ENCODE measurements at regions not wholly inside any gene's neighbourhood (a gene's known extent, or its start where the extent isn't known, plus 50 kb on each side); places are given as distances from the start of the nearest gene placed in this dataset.

- DNase-seq (ENCODE audit: low read depth): peak; percentile 5
- H3K4me3 ChIP-seq (ENCODE audit: low read length): no peak overlapping the region
- no peak for TF ChIP-seq CTCF (conservative IDR thresholded peaks at IDR 0.05; ENCODE audit: low read length)
Measured at GRCh38 chr4:124132161-124132560, 580.4 kb downstream of the ANKRD50 start.

GRCh38 chr4:124133753-124134152 lies 578.8 kb downstream of the ANKRD50 start:
- no peak overlapping the region for H3K4me3 ChIP-seq (ENCODE audit: low read length)
- no peak for DNase-seq (ENCODE audit: low read depth)
- TF ChIP-seq CTCF (conservative IDR thresholded peaks at IDR 0.05; ENCODE audit: low read length): no peak

DNA sequence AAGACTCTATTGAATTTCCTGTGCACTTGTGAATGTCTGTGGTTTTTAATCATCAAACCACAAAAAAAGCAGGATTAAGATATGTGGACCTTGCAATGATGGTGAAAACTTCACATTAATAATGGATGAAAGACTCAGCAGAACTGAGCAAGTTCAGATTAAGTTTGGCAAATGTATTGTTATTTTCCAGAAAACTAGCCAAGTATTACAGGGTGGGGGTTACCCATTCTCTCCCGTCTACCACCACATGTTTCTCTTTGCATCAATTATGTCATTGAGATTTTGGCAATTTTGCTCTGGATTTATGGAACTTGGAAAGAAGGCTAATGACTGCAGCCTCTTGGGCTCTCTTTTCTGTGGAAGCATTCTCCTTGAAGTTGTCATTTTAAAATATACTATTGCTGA lies 577.1 kb downstream of the ANKRD50 start:
- DNase-seq (ENCODE audit: low read depth): peak; percentile 37
- H3K4me3 ChIP-seq (ENCODE audit: low read length): no peak overlapping the region
- TF ChIP-seq CTCF (conservative IDR thresholded peaks at IDR 0.05; ENCODE audit: low read length): no peak

DNA sequence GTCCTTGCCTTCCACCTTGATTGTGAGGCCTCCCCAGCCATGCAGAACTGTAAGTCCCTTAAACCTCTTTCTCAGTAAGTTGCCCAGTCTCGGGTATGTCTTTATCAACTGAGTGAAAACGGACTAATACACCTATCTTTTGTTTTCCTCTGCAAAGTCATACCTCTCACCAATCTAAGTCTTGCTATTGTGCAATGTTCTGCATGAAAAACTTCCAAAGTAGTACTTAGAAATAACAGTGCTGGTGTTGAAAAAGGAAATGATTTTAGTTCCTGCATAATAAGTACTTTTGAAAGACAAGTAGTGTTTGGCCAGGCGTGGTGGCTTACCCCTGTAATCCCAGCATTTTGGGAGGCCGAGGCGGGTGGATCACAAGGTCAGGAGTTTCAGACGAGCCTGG lies 573.5 kb downstream of the ANKRD50 start:
- no peak for TF ChIP-seq CTCF (conservative IDR thresholded peaks at IDR 0.05; ENCODE audit: low read length)
- H3K4me3 ChIP-seq (ENCODE audit: low read length): no peak overlapping the region
- DNase-seq (ENCODE audit: low read depth): no peak

DNA sequence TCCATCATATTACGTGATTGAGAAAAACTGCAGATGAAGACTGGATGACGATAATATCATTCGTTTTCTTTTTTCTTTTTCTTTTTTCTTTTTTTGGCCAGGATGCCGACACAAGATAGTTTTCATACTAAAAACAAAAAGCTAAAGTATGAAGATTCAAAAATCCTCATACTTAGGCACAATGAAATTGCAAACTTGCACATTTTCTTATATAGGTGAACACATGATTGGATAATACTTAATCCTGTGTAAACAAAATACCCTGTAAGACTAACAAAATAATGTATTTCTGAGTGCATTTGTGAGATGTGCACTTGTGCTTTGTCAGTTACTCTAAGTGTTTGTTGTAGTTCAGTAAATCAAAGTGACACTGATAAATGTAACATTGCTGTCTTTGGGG lies 568.9 kb downstream of the ANKRD50 start:
- TF ChIP-seq CTCF (conservative IDR thresholded peaks at IDR 0.05; ENCODE audit: low read length): no peak
- H3K4me3 ChIP-seq (ENCODE audit: low read length): no peak overlapping the region
- DNase-seq (ENCODE audit: low read depth): no peak

DNA sequence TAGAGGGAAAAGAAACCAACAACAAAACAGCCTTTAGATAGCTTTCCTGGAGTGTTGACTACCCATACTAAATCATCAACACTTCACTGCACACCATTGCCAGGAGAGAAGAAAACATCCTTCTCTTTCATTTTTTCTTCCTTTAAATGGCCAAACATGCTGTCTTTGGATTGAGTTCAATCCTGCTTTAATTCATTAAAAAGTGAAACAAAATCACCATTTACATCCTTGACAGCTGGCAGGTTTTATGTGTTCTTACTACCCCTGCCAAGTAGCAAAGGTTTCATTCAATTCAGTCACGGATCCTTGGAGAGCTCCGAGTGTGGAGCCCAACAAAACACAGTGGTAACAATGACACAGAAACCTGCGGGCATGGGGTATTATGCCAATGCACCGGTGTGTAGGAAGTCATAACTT lies 568.3 kb downstream of the ANKRD50 start:
- no peak for TF ChIP-seq CTCF (conservative IDR thresholded peaks at IDR 0.05; ENCODE audit: low read length)
- H3K4me3 ChIP-seq (ENCODE audit: low read length): no peak overlapping the region
- peak; percentile 4 for DNase-seq (ENCODE audit: low read depth)

- no peak for TF ChIP-seq CTCF (conservative IDR thresholded peaks at IDR 0.05; ENCODE audit: low read length)
Measured at GRCh38 chr4:124146068-124146467, 566.5 kb downstream of the ANKRD50 start.

More at GRCh38 chr4:124146068-124146467, 566.5 kb downstream of the ANKRD50 start:
- DNase-seq (ENCODE audit: low read depth): no peak
- no peak overlapping the region for H3K4me3 ChIP-seq (ENCODE audit: low read length)
